ENCODE measurements at regions not wholly inside any gene's neighbourhood (a gene's known extent, or its start where the extent isn't known, plus 50 kb on each side); places are given as distances from the start of the nearest gene placed in this dataset.

GRCh38 chr12:92223481-92223880, 77.8 kb upstream of the BTG1 start:
- Histone ChIP-seq H3K36me3 (ENCODE audit: insufficient read depth, low read length) (no peaks in the 10 kb centered on the region), H3K27ac (ENCODE audit: low read depth, low read length) (no peak overlapping the region)

GRCh38 chr12:92221656-92222315, 76.1 kb upstream of the BTG1 start:
- H3K36me3 ChIP-seq (ENCODE audit: insufficient read depth, low read length), result no peaks in the 10 kb centered on the region
- H3K27me3 ChIP-seq (ENCODE audit: control insufficient read depth in 1 of 2, insufficient read depth in 2 of 2, low read length in 2 of 2), result no peaks in the 10 kb centered on the region
- no peak overlapping the region for H3K4me3 ChIP-seq (ENCODE audit: low read depth in 1 of 2, low read length in 2 of 2)
- peaks cover 11% of the 10 kb centered on the region for H3K4me1 ChIP-seq (ENCODE audit: insufficient read depth, low read length)
- H3K9ac ChIP-seq (ENCODE audit: low read length), result no peak overlapping the region
- no peak overlapping the region for H3K27ac ChIP-seq (ENCODE audit: low read depth, low read length)
- H3K9me3 ChIP-seq (ENCODE audit: low read length), result no peaks in the 10 kb centered on the region

More at GRCh38 chr12:92223481-92223880, 77.8 kb upstream of the BTG1 start:
- peaks cover 11% of the 10 kb centered on the region for H3K4me1 ChIP-seq (ENCODE audit: insufficient read depth, low read length)
- H3K4me3 ChIP-seq (ENCODE audit: low read depth in 1 of 2, low read length in 2 of 2), result no peak overlapping the region
- no peaks in the 10 kb centered on the region for H3K27me3 ChIP-seq (ENCODE audit: control insufficient read depth in 1 of 2, insufficient read depth in 2 of 2, low read length in 2 of 2)
- no peak overlapping the region for H3K9ac ChIP-seq (ENCODE audit: low read length)
- H3K9me3 ChIP-seq (ENCODE audit: low read length), result no peaks in the 10 kb centered on the region

- Histone ChIP-seq H3K4me1 (ENCODE audit: insufficient read depth, low read length) (peaks cover 4% of the 10 kb centered on the region), H3K27ac (ENCODE audit: low read depth, low read length) (no peak overlapping the region), H3K36me3 (ENCODE audit: insufficient read depth, low read length) (no peaks in the 10 kb centered on the region), H3K9me3 (ENCODE audit: low read length) (no peaks in the 10 kb centered on the region), H3K4me3 (ENCODE audit: low read depth in 1 of 2, low read length in 2 of 2) (no peak overlapping the region), H3K9ac (ENCODE audit: low read length) (no peak overlapping the region), H3K27me3 (ENCODE audit: control insufficient read depth in 1 of 2, insufficient read depth in 2 of 2, low read length in 2 of 2) (no peaks in the 10 kb centered on the region)
These were observed 72.9 kb upstream of the BTG1 start for GRCh38 chr12:92218394-92219077.

- Histone ChIP-seq H3K27me3 (ENCODE audit: control insufficient read depth in 1 of 2, insufficient read depth in 2 of 2, low read length in 2 of 2) (no peaks in the 10 kb centered on the region), H3K36me3 (ENCODE audit: insufficient read depth, low read length) (no peaks in the 10 kb centered on the region), H3K9ac (ENCODE audit: low read length) (no peak overlapping the region), H3K27ac (ENCODE audit: low read depth, low read length) (no peak overlapping the region), H3K4me3 (ENCODE audit: low read depth in 1 of 2, low read length in 2 of 2) (no peak overlapping the region), H3K9me3 (ENCODE audit: low read length) (no peaks in the 10 kb centered on the region), H3K4me1 (ENCODE audit: insufficient read depth, low read length) (no peaks in the 10 kb centered on the region)
These were observed 70.4 kb upstream of the BTG1 start for GRCh38 chr12:92216092-92216491.

GRCh38 chr12:92215358-92215757, 69.7 kb upstream of the BTG1 start:
- Histone ChIP-seq H3K4me3 (ENCODE audit: low read depth in 1 of 2, low read length in 2 of 2) (no peak overlapping the region), H3K27me3 (ENCODE audit: control insufficient read depth in 1 of 2, insufficient read depth in 2 of 2, low read length in 2 of 2) (no peaks in the 10 kb centered on the region), H3K36me3 (ENCODE audit: insufficient read depth, low read length) (no peaks in the 10 kb centered on the region), H3K4me1 (ENCODE audit: insufficient read depth, low read length) (no peaks in the 10 kb centered on the region), H3K9ac (ENCODE audit: low read length) (no peak overlapping the region), H3K27ac (ENCODE audit: low read depth, low read length) (no peak overlapping the region), H3K9me3 (ENCODE audit: low read length) (no peaks in the 10 kb centered on the region)

GRCh38 chr12:92213166-92213565, 67.5 kb upstream of the BTG1 start:
- H3K9me3 ChIP-seq (ENCODE audit: low read length), result no peaks in the 10 kb centered on the region
- H3K4me1 ChIP-seq (ENCODE audit: insufficient read depth, low read length), result no peaks in the 10 kb centered on the region
- H3K9ac ChIP-seq (ENCODE audit: low read length), result no peak overlapping the region
- no peak overlapping the region for H3K27ac ChIP-seq (ENCODE audit: low read depth, low read length)
- no peak overlapping the region for H3K4me3 ChIP-seq (ENCODE audit: low read depth in 1 of 2, low read length in 2 of 2)
- no peaks in the 10 kb centered on the region for H3K36me3 ChIP-seq (ENCODE audit: insufficient read depth, low read length)
- H3K27me3 ChIP-seq (ENCODE audit: control insufficient read depth in 1 of 2, insufficient read depth in 2 of 2, low read length in 2 of 2), result no peaks in the 10 kb centered on the region

- Histone ChIP-seq H3K9ac (ENCODE audit: low read length) (no peak overlapping the region), H3K27ac (ENCODE audit: low read depth, low read length) (no peak overlapping the region), H3K27me3 (ENCODE audit: control insufficient read depth in 1 of 2, insufficient read depth in 2 of 2, low read length in 2 of 2) (no peaks in the 10 kb centered on the region), H3K4me1 (ENCODE audit: insufficient read depth, low read length) (no peaks in the 10 kb centered on the region), H3K36me3 (ENCODE audit: insufficient read depth, low read length) (no peaks in the 10 kb centered on the region), H3K9me3 (ENCODE audit: low read length) (no peaks in the 10 kb centered on the region), H3K4me3 (ENCODE audit: low read depth in 1 of 2, low read length in 2 of 2) (no peak overlapping the region)
These were observed 64.4 kb upstream of the BTG1 start for GRCh38 chr12:92210071-92210470.

- H3K36me3 ChIP-seq (ENCODE audit: insufficient read depth, low read length), result no peaks in the 10 kb centered on the region
- no peaks in the 10 kb centered on the region for H3K4me1 ChIP-seq (ENCODE audit: insufficient read depth, low read length)
- H3K27ac ChIP-seq (ENCODE audit: low read depth, low read length), result no peak overlapping the region
- no peak overlapping the region for H3K9ac ChIP-seq (ENCODE audit: low read length)
- H3K27me3 ChIP-seq (ENCODE audit: control insufficient read depth in 1 of 2, insufficient read depth in 2 of 2, low read length in 2 of 2), result no peaks in the 10 kb centered on the region
- H3K4me3 ChIP-seq (ENCODE audit: low read depth in 1 of 2, low read length in 2 of 2), result no peak overlapping the region
- H3K9me3 ChIP-seq (ENCODE audit: low read length), result no peaks in the 10 kb centered on the region
These were observed 63.0 kb upstream of the BTG1 start for GRCh38 chr12:92208613-92209121.

- H3K9me3 ChIP-seq (ENCODE audit: low read length), result no peaks in the 10 kb centered on the region
- no peak overlapping the region for H3K27ac ChIP-seq (ENCODE audit: low read depth, low read length)
- H3K4me3 ChIP-seq (ENCODE audit: low read depth in 1 of 2, low read length in 2 of 2), result no peak overlapping the region
- no peaks in the 10 kb centered on the region for H3K36me3 ChIP-seq (ENCODE audit: insufficient read depth, low read length)
- no peaks in the 10 kb centered on the region for H3K4me1 ChIP-seq (ENCODE audit: insufficient read depth, low read length)
- no peaks in the 10 kb centered on the region for H3K27me3 ChIP-seq (ENCODE audit: control insufficient read depth in 1 of 2, insufficient read depth in 2 of 2, low read length in 2 of 2)
- no peak overlapping the region for H3K9ac ChIP-seq (ENCODE audit: low read length)
These were observed 61.0 kb upstream of the BTG1 start for GRCh38 chr12:92206596-92206995.

- no peaks in the 10 kb centered on the region for H3K4me1 ChIP-seq (ENCODE audit: insufficient read depth, low read length)
- H3K4me3 ChIP-seq (ENCODE audit: low read depth in 1 of 2, low read length in 2 of 2), result no peak overlapping the region
- no peaks in the 10 kb centered on the region for H3K36me3 ChIP-seq (ENCODE audit: insufficient read depth, low read length)
- no peaks in the 10 kb centered on the region for H3K27me3 ChIP-seq (ENCODE audit: control insufficient read depth in 1 of 2, insufficient read depth in 2 of 2, low read length in 2 of 2)
- H3K9ac ChIP-seq (ENCODE audit: low read length), result no peak overlapping the region
- no peak overlapping the region for H3K27ac ChIP-seq (ENCODE audit: low read depth, low read length)
- H3K9me3 ChIP-seq (ENCODE audit: low read length), result no peaks in the 10 kb centered on the region
These were observed 60.4 kb upstream of the BTG1 start for GRCh38 chr12:92206011-92206410.

GRCh38 chr12:92199819-92200576, 54.4 kb upstream of the BTG1 start:
- H3K4me1 ChIP-seq (ENCODE audit: insufficient read depth, low read length), result no peaks in the 10 kb centered on the region
- no peaks in the 10 kb centered on the region for H3K27me3 ChIP-seq (ENCODE audit: control insufficient read depth in 1 of 2, insufficient read depth in 2 of 2, low read length in 2 of 2)
- H3K9me3 ChIP-seq (ENCODE audit: low read length), result no peaks in the 10 kb centered on the region
- no peak overlapping the region for H3K4me3 ChIP-seq (ENCODE audit: low read depth in 1 of 2, low read length in 2 of 2)
- H3K27ac ChIP-seq (ENCODE audit: low read depth, low read length), result no peak overlapping the region
- no peaks in the 10 kb centered on the region for H3K36me3 ChIP-seq (ENCODE audit: insufficient read depth, low read length)
- no peak overlapping the region for H3K9ac ChIP-seq (ENCODE audit: low read length)

Data from muscle layer of colon (tissue), 2 donors.